Ectodermal cell (in vitro differentiated cells): ENCODE measurements at regions not wholly inside any gene's neighbourhood (a gene's known extent, or its start where the extent isn't known, plus 50 kb on each side); places are given as distances from the start of the nearest gene placed in this dataset.

ENCODE experiments used
- H3K27ac ChIP-seq: 2 replicates; pipeline ENCODE4 v1.7.0; 2013; ENCODE audit warnings: mild to moderate bottlenecking, low read depth, low read length; ENCODE audit not compliant: insufficient read depth, poor library complexity, severe bottlenecking
- H3K27me3 ChIP-seq: 2 replicates; pipeline ENCODE4 v1.7.0; 2013; ENCODE audit warnings: mild to moderate bottlenecking, low read length; ENCODE audit not compliant: insufficient read depth, control insufficient read depth, poor library complexity, severe bottlenecking
- H3K36me3 ChIP-seq: one replicate; pipeline ENCODE4 v1.7.0; 2013; ENCODE audit warnings: low read length; ENCODE audit not compliant: control insufficient read depth, insufficient read depth
- H3K4me1 ChIP-seq: one replicate; pipeline ENCODE4 v1.7.0; 2013; ENCODE audit warnings: low read length; ENCODE audit not compliant: control insufficient read depth, insufficient read depth
- H3K4me3 ChIP-seq: 2 replicates; pipeline ENCODE4 v1.7.0; 2013; ENCODE audit warnings: low read depth, low read length, control low read depth; ENCODE audit not compliant: insufficient read depth
- H3K9me3 ChIP-seq: 2 replicates; pipeline ENCODE4 v1.7.0; 2013; ENCODE audit warnings: mild to moderate bottlenecking, low read length, moderate library complexity; ENCODE audit not compliant: control insufficient read depth
- WGBS, 2 experiments: methylation state at CpG; one replicate each; pipeline ENCODE4 v1.1.7; 2013; ENCODE audit warnings: missing lambda C conversion rate in 2 of 2; 5-methylcytosine and 5-hydroxymethylcytosine counted together

DNA sequence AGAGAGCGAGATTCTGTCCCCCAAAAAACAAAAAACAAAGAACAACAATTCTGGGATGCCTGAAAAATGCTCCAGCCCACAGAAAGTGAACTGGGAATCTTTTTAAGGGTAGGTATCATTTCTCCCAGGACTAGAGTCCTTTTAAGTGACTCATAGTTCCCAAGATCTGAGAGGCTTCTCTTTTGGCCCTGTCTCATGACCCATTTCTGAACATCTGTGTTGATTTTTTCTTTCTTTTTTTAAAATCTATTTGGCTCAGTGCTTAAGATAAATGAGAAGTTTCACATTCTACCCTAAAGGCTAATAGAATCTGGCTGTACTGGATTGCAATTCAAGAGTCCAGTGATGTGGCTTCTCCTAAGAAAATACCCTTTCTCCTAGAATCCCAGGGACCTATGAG lies 217.6 kb upstream of the FOXQ1 start:
- no peaks in the 10 kb centered on the region for H3K27me3 ChIP-seq
- H3K4me1 ChIP-seq = no peaks in the 10 kb centered on the region
- H3K4me3 ChIP-seq = no peak overlapping the region
- no peak overlapping the region for H3K27ac ChIP-seq
- WGBS, 2 experiments = 90 to 100% methylated on average over 1 of the region's 1 CpG
- H3K9me3 ChIP-seq = no peaks in the 10 kb centered on the region
- H3K36me3 ChIP-seq = no peaks in the 10 kb centered on the region

DNA sequence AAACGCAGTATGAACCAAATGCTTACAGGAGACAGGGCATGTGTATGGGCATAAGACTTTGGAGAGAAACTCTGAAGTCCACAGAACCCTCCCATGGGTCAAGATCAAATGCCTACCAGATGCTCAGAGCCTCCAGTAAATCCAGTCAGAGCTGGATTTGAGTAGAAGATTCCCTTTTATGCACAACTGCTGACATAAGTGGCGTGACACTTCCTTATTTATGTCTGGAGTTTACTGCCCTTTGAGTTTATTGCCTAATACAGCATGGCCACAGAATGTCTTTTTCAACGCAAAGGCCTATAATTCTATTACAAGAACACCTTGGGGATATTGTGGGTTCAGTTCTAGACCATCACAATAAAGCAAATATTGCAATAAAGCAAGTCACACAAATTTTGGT lies 220.0 kb upstream of the FOXQ1 start:
- Histone ChIP-seq H3K9me3 (no peaks in the 10 kb centered on the region), H3K27ac (no peak overlapping the region), H3K36me3 (no peaks in the 10 kb centered on the region), H3K4me1 (no peaks in the 10 kb centered on the region), H3K4me3 (no peak overlapping the region), H3K27me3 (no peaks in the 10 kb centered on the region)
- 95 to 96% methylated on average over 3 of the region's 3 CpGs for WGBS, 2 experiments

GRCh38 chr6:1089859-1090258 lies 222.0 kb upstream of the FOXQ1 start:
- no peak overlapping the region for H3K4me3 ChIP-seq
- 100% methylated on average over 1 of the region's 1 CpG for WGBS, 2 experiments
- no peaks in the 10 kb centered on the region for H3K27me3 ChIP-seq

GRCh38 chr6:1088492-1089001 lies 223.4 kb upstream of the FOXQ1 start:
- Histone ChIP-seq H3K4me1 (no peaks in the 10 kb centered on the region), H3K36me3 (no peaks in the 10 kb centered on the region), H3K4me3 (no peak overlapping the region), H3K9me3 (no peaks in the 10 kb centered on the region), H3K27me3 (no peaks in the 10 kb centered on the region), H3K27ac (no peak overlapping the region)
- WGBS, 2 experiments = 96 to 100% methylated on average over 5 of the region's 5 CpGs

More at GRCh38 chr6:1089859-1090258, 222.0 kb upstream of the FOXQ1 start:
- H3K36me3 ChIP-seq = no peaks in the 10 kb centered on the region
- H3K4me1 ChIP-seq = no peaks in the 10 kb centered on the region
- no peaks in the 10 kb centered on the region for H3K9me3 ChIP-seq
- no peak overlapping the region for H3K27ac ChIP-seq

DNA sequence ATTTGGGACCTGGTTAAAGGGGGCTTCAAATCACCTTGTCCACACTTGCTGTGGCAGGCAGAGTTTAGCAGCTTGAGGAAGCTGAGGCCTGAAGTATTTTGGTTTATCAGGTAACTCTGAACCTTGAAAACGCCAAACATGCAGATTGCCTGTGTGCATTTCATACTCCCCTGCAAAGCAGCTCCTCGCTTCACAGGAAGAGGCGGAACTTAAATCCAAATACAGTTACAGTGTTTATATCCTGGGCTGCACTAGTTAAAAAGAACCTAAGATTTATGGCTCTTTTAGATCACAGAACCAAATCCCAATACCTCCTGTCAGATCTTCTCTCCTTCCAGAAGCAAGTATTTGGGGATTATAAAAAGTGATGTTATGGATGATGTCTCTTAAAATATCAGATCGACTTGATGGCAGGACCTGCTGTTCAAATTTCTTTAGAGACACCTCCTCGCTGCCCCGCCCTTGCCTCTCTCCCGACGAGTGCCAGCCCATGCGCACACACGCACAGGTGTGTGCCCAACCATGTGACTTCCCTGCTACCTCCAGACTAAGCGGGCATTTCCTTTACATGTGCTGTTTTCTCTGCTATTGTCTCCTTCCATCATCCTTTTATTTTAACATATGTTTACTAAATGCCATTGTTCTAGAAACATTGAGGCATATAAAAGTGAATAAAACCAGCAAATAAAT lies 224.6 kb upstream of the FOXQ1 start:
- Histone ChIP-seq H3K27me3 (no peaks in the 10 kb centered on the region), H3K27ac (no peak overlapping the region), H3K4me3 (no peak overlapping the region), H3K36me3 (no peaks in the 10 kb centered on the region), H3K9me3 (no peaks in the 10 kb centered on the region), H3K4me1 (no peaks in the 10 kb centered on the region)
- 92 to 94% methylated on average over 11 of the region's 11 CpGs for WGBS, 2 experiments

GRCh38 chr6:1086446-1087153 lies 225.3 kb upstream of the FOXQ1 start:
- WGBS, 2 experiments = 94 to 97% methylated on average over 10 of the region's 10 CpGs
- H3K27ac ChIP-seq = no peak overlapping the region
- no peaks in the 10 kb centered on the region for H3K27me3 ChIP-seq
- no peaks in the 10 kb centered on the region for H3K9me3 ChIP-seq
- no peaks in the 10 kb centered on the region for H3K4me1 ChIP-seq
- no peaks in the 10 kb centered on the region for H3K36me3 ChIP-seq
- no peak overlapping the region for H3K4me3 ChIP-seq

- Histone ChIP-seq H3K4me3 (no peak overlapping the region), H3K27ac (no peak overlapping the region), H3K27me3 (no peaks in the 10 kb centered on the region), H3K36me3 (no peaks in the 10 kb centered on the region), H3K9me3 (no peaks in the 10 kb centered on the region), H3K4me1 (no peaks in the 10 kb centered on the region)
- 92% methylated on average over 10 to 11 of the region's 11 CpGs for WGBS, 2 experiments
Observed at GRCh38 chr6:1082285-1082935, 229.5 kb upstream of the FOXQ1 start.

- Histone ChIP-seq H3K9me3 (no peaks in the 10 kb centered on the region), H3K4me3 (no peak overlapping the region), H3K27me3 (no peaks in the 10 kb centered on the region), H3K27ac (no peak overlapping the region), H3K36me3 (no peaks in the 10 kb centered on the region), H3K4me1 (no peaks in the 10 kb centered on the region)
- 92 to 95% methylated on average over 7 of the region's 7 CpGs for WGBS, 2 experiments
Observed at GRCh38 chr6:1081551-1082284, 230.2 kb upstream of the FOXQ1 start.

DNA sequence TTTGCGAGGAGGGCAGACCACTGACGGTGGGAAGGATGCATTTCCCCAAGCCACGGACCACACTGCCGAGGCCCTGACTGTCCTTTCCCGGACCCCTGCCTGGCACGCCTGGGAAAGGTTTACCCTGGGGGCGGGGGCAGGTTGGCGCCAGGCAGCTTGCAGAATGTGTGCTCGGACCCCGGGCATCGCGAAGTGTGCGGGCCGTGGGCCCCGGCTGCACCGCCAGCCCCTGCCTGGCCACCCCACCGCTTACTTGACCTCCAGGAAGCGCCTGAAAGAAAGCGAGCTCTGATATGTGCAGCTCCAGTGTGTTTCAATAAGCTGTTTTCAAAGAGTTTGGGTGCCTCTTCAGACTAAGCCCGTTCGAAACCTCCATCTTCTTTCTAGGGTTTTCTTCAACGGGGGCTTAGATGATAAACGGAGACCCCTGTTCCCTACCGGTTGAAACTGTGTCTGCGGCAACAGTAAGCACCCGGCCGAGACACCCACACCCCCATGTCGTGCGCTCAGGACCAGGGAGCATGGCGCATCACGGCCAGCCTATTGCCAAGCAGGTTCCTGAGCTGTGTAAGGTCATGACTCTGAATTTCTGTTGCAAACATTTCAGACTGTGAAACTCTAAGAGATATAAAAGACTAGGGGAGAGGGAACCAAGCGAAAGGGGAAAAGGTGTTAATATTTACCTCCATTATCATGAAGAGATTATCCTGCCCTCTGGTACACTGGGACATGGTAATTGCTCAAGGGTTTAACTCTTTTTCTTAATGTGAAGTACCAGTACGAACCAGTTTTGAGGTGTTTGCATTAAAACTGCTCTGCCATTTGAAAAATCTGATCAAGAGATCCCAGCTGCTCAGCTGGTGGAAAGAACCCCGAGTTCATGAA lies 231.2 kb upstream of the FOXQ1 start:
- Histone ChIP-seq H3K9me3 (no peaks in the 10 kb centered on the region), H3K4me1 (no peaks in the 10 kb centered on the region), H3K4me3 (no peak overlapping the region), H3K36me3 (no peaks in the 10 kb centered on the region), H3K27ac (no peak overlapping the region), H3K27me3 (no peaks in the 10 kb centered on the region)
- 95 to 96% methylated on average over 34 of the region's 34 CpGs for WGBS, 2 experiments
